ENCODE measurements at regions not wholly inside any gene's neighbourhood (a gene's known extent, or its start where the extent isn't known, plus 50 kb on each side); places are given as distances from the start of the nearest gene placed in this dataset.
A peak's percentile ranks its signal among the peaks of the same experiment; 100 is the strongest.
"Not testable (repeated sequence)": the region's sequence is repeated elsewhere in the genome, so short reads cannot be mapped to it uniquely, and the experiment has no call there.

GRCh38 chr10:64023926-64024470, 502.8 kb downstream of the REEP3 start:
- no peak for DNase-seq (ENCODE audit: low read depth)

DNA sequence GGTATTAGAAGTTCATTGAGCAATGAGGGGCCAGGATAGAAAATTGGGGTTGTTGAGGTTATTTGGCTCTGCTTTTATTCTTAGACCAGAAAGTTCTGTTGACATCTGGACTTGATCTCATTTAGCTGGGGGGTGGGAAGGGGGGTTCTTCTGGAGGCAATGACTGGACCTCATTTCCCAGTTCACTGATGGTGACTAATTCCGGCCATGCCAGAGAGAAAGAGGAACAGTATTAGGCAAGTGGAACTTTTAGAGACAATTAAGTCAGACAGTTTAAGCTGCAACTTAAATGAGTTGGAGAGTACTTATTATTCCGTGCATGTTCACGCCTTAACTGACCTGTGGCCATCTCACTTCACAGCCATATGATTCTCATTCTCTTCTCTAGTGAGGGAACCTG, 512.5 kb downstream of the REEP3 start:
- DNase-seq (ENCODE audit: low read depth): no peak

- DNase-seq (ENCODE audit: low read depth): no peak
Observed at GRCh38 chr10:64036321-64036930, 515.2 kb downstream of the REEP3 start.

DNA sequence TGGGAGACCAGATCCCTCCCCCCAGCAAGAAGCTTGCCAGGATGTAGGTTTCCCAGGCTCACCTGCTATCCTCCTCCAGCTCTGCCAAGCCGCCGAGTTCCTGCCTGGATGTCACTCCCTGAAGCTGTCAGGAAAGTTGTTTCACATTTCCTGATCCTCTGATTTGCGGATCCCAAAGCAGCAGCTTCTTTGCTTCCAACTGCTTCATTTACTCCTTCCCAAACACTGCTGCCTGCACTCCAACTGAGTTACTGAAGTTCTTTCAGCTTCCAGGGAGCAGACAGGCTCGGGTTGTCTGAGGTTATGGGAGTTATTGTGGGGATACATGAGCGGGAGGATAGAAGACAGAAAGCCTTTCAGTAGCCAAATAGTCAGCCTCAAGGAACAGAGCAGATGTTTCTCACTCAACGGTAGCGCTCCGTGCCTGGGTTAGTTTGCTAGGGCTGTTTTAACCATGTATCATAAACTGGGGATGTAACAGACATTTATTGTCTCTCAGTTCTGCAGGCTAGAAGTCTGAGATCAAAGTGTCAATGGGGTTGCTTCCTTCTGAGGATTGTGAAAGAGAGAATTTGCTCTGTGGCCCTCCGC, 516.0 kb downstream of the REEP3 start:
- DNase-seq (ENCODE audit: low read depth): no peak

GRCh38 chr10:64038107-64038506, 516.9 kb downstream of the REEP3 start:
- DNase-seq (ENCODE audit: low read depth): no peak

GRCh38 chr10:64039198-64039597, 518.0 kb downstream of the REEP3 start:
- no peak for DNase-seq (ENCODE audit: low read depth)

GRCh38 chr10:64040781-64041180, 519.6 kb downstream of the REEP3 start:
- DNase-seq (ENCODE audit: low read depth): no peak

DNA sequence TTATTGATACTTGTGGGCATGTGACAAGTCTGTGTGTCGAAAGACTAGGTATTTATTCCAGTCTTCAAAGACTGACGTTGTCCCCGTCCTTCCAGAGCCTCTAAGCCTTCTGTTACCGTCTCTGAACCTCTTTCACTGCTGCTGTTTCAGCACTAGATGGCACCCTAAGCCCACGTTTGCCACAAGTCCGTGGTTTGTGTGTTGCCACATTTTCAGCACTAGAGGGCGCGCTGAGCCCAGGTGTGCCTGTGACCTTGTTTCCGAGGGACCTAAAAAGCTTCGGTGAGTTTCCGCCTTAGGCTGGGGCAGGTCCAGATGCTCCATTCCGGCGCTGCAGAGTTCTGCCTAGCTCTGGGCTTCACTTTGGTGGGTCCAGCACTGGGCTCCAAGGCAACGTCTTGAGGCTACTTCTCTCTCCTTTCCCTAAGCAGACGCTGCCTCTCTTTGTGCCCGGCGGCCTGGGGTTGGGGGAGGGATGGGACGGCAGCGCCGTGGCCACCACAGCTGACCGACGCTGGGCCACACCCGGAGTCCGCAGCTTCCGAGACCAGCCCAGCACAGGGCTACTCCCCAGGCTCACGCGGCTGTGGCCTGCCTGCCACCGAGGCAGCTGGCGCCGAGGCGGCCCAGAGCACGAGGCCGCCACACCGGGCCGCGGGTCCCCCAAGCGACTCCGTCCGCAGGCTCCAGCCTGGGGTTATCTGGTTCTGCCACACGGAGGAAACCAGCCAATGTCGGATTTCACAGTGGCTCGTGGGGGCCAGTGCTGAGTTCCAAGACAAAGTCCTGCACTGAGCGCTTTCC, 520.2 kb downstream of the REEP3 start:
- DNase-seq (ENCODE audit: low read depth): peak; percentile 47

DNA sequence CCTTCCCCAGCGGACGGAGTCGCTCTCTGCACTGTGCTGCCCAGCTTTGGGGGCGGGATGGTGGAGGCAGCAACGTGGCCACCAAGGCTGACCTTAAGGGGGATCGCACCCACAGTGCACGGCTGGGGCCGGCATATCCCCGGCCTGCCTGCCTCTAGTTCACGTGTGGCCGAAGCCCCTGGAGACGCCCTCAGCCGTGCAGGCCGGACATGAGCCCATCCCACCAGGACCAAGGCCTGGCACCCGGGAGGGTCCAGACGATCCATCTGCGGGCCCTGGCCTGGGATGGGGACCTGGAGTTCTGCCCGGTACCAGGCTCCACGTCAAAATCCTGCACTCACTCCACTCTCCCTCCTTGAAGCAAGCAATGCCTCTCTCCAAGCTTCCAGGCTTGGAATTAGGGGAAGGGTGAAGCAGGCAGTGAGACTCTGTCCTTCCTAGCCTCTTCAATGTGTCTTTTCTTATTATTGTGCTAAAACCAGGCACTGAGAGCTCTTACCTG, 520.8 kb downstream of the REEP3 start:
- no peak for DNase-seq (ENCODE audit: low read depth)

DNA sequence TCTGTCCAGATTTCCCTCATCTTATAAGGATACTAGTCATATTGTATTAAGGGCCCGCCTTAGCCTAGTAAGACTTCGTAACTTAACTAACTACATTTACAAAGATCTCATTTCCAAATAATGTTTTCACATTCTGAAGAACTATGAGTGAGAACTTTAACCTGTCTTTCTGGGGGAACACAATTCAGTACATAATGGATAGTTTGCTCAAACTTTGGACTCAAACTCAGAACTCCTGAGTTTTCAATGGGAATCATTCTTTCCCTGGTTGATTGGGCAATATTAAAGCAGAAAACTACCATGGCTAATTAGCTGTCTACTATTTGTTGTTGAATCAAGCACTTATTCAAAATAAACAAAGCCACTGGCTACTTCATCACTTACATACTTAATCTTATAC, 522.9 kb downstream of the REEP3 start:
- no peak for DNase-seq (ENCODE audit: low read depth)

DNA sequence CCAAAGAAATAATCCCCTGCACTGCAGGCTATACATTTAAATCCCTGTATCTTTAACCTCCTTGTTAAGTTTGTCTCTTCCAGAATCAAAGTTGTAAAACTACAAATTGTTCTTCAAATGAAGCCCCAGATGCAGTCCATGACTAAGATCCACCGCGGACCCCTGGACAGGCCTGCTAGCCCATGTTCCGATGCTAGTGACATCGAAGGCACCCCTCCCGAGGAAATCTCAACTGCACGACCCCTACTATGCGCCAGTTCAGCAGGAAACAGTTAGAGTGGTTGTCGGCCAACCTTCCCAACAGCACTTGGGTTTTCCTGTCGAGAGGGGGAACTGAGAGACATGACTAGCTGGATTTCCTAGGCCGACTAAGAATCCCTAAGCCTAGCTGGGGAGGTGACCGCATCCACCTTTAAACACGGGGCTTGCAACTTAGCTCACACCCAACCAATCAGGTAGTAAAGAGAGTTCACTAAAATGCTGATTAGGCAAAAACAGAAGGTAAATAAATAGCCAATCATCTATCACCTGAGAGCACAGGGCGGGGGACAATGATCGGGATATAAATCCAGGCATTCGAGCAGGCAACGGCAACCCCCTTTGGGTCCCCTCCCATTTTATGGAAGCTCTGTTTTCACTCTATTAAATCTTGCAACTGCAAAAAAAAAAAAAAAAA, 523.9 kb downstream of the REEP3 start:
- DNase-seq (ENCODE audit: low read depth): not testable (repeated sequence)

DNA sequence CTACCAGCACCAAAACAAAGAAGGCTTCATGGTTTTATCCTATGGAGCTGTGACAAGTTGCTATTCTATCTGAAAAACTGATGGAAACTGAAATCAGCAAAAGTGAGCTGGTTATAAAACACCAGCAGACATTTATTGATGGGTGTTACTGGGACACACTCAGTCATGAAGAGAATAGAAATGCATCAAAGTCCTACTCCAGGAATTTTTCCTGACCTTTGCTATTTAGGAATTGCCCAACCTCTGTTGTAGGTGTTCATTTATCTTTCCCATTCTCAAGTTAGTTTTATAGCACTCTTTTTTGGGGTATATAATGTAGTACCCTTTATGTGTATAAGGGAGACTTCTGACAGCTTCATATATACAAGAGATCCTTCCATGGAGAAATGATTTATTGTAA, 533.2 kb downstream of the REEP3 start:
- no peak for DNase-seq (ENCODE audit: low read depth)

GRCh38 chr10:64059884-64060283, 538.7 kb downstream of the REEP3 start:
- DNase-seq (ENCODE audit: low read depth): no peak

DNA sequence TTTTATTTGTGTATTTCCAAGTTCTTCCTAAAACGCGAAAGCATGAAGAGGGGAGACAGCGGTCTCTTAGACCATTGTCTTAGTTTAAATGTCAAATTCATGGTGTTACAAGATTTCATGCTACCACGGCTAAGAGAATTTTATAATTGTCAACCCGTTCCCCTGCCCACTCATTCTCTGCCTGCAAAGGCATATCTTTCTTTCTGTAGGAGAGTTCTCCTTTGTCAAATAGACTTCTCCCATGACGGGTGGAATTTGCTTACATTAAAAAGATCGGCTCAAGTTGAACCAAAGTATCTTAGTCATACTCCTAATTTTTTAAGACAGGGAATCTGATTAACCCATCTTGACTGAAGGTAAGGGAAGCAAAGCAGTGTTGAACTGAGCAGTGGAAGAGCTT, 539.2 kb downstream of the REEP3 start:
- no peak for DNase-seq (ENCODE audit: low read depth)

DNA sequence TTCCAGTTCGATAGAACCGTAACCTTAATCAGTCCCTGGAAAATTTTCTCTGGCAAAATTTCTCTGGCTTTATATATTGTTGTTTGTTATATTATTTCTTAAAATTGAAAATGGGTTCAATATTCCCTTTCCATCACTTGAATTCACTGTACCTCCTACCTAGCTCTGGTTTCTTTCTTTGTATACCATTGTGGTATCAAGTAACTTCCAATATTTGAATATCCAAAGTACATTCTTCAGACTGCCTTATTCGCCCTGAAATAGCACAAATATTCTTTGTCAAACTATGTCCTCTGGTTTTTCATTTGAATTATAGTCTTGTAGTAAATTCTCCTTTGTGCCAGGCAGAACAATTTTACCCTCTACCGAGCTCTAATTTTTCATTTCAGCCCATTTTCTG, 541.6 kb downstream of the REEP3 start:
- DNase-seq (ENCODE audit: low read depth): no peak

GRCh38 chr10:64067009-64067606, 545.9 kb downstream of the REEP3 start:
- no peak for DNase-seq (ENCODE audit: low read depth)

DNA sequence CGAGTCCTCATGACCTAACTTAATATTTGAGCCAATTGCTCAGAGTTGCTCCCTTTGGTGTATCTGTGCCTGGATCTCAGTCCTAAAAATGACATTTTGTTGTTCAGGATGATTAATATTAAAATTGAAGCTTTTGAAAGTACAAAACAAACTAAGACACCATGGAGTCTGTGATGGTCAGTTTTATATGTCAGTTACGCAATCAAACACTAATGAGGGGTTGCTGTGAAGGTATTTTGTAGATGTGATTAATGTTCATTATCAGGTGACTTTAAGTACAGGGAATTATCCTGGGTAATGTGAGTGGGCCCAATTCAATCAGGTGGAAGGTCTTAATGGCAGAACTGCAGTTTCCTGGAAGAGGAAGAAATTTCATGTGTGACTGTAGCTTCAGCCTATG, 546.7 kb downstream of the REEP3 start:
- no peak for DNase-seq (ENCODE audit: low read depth)

- no peak for DNase-seq (ENCODE audit: low read depth)
Observed at GRCh38 chr10:64070241-64070640, 549.0 kb downstream of the REEP3 start.

DNA sequence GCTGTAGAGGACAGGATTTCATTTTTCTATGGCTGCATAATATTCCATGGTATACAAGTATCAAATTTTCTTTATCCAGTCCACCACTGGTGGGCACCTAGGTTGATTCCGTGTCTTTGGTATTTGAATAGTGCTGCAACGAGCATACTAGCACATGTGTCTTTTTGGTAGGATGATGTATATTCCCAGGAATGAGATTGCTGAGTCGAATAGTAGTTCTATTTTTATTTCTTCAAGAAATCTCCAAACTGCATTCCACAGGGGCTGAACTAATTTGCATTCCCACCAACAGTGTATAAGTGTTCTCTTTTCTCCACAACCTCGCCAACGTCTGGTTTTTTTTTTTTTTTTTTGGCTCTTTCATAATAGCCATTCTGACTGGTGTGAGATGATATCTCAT, 550.0 kb downstream of the REEP3 start:
- no peak for DNase-seq (ENCODE audit: low read depth)

DNA sequence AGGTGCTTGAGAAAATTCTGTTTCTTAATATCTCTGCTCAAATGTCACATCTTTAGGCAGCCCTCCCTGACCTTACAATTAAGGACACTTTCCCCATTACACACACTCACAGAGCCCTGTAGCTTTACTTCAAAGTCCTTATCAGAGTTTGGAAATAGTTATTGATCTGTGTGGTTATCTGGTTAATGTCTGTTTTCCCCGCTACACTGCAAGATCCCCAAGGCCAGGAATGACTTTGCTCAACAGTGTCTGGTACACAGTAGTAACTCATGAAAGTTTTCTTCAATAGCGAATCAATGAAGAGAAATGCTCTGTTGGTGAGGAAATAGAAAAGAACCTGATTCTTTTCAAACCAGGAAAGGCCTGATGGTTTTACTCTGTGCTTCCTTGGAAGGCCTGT, 554.4 kb downstream of the REEP3 start:
- no peak for DNase-seq (ENCODE audit: low read depth)

- DNase-seq (ENCODE audit: low read depth): no peak
Observed at GRCh38 chr10:64076322-64076940, 555.2 kb downstream of the REEP3 start.

DNA sequence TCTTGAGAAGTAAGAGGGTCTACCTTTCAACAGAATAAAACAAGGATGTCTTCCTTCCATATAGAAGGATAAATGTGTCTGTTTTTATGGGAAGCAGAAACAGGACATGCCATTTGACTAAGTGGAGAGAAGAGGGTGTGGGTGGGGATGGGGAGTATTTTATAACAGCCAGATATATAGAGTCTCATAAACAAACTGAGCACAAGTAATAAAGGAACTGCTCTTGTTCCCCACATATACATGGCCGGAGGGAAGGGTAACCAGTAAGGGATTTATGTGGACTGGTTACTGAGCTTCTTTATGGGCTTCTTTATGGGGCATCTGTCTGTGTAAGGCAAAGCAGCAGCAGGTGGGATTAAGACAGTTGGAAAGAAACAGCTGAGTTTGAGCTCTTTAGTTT, 558.1 kb downstream of the REEP3 start:
- no peak for DNase-seq (ENCODE audit: low read depth)

Measured in stimulated activated CD8-positive, alpha-beta memory T cell treated with anti-CD3 and anti-CD28 coated beads, Interleukin-7, amount 100 ng/mL, for 24 hours (primary cell).